Lower leg skin (tissue), 3 donors: ENCODE measurements at regions not wholly inside any gene's neighbourhood (a gene's known extent, or its start where the extent isn't known, plus 50 kb on each side); places are given as distances from the start of the nearest gene placed in this dataset.

Source experiments
- POLR2A ChIP-seq, 2 donors: fragments of 450-650 bp; IDR thresholded peaks; one replicate each; pipeline ENCODE4 v1.6.1; 2016 to 2017; ENCODE audit warnings: antibody characterized with exemption in 2 of 2, mild to moderate bottlenecking in 1 of 2, moderate library complexity in 1 of 2
- TF ChIP-seq, protein P1 (sequence below), 3 donors: fragments of 450-650 bp; IDR thresholded peaks; one replicate each; pipeline ENCODE4 v1.5.1; 2016; ENCODE audit warnings: antibody characterized with exemption in 3 of 3, mild to moderate bottlenecking in 3 of 3, moderate library complexity in 2 of 3

DNA sequence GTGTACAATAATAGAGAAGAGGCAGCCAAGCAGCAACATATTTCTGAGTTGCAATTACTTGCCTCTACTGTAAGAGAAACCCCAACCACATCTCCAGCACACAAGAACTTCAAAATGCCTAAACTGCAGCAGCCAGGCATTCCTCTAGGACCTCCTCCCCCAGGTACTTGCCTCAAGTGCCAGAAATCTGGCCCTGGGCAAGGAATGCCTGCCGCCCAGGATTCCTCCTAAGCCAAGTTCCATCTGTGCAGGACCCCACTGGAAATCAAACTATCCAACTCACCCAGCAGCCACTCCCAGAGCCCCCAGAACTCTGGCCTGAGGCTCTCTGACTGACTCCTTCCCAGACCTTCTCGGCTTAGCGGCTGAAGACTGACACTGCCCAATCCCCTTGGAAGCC, 336.8 kb upstream of the RGMB start:
- TF ChIP-seq, protein P1, sequence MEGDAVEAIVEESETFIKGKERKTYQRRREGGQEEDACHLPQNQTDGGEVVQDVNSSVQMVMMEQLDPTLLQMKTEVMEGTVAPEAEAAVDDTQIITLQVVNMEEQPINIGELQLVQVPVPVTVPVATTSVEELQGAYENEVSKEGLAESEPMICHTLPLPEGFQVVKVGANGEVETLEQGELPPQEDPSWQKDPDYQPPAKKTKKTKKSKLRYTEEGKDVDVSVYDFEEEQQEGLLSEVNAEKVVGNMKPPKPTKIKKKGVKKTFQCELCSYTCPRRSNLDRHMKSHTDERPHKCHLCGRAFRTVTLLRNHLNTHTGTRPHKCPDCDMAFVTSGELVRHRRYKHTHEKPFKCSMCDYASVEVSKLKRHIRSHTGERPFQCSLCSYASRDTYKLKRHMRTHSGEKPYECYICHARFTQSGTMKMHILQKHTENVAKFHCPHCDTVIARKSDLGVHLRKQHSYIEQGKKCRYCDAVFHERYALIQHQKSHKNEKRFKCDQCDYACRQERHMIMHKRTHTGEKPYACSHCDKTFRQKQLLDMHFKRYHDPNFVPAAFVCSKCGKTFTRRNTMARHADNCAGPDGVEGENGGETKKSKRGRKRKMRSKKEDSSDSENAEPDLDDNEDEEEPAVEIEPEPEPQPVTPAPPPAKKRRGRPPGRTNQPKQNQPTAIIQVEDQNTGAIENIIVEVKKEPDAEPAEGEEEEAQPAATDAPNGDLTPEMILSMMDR (IDR thresholded peaks at IDR 0.05), result no peak
- no peak for TF ChIP-seq POLR2A (IDR thresholded peaks at IDR 0.05)
